ENCODE measurements at regions not wholly inside any gene's neighbourhood (a gene's known extent, or its start where the extent isn't known, plus 50 kb on each side); places are given as distances from the start of the nearest gene placed in this dataset.
"Not testable (repeated sequence)": the region's sequence is repeated elsewhere in the genome, so short reads cannot be mapped to it uniquely, and the experiment has no call there.

DNA sequence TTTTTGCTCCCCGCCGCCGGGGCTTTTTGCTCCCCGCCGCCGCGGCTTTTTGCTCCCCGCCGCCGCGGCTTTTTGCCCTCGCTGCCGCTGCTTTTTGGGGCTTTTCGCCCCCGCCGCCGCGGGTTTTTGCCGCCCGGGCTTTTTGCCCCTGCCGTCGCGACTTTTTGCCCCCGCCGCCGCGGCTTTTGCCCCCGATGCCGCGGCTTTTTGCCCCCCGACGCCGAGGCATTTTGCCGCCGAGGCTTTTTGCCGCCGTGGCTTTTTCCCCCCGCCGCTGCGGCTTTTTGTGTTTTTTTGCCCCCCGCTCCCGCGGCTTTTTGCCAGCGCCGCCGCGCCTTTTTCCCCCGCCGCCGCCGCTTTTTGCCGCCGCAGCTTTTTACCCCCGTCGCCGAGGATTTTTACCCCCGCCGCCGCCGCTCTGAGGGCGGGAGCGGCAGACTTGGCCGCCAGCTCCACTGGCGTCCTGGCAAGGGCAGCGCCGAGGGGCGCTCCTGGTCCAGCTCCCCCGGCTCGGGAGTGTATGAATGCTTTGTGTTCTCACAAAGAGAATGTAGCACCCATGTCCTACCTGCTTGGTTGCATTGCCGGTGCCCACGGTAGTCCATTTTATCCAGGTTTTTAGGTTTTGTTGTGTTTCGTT lies 151.7 kb downstream of the KCNJ18 start:
- Histone ChIP-seq H4K12ac (ENCODE audit: low read depth, low read length) (no peak overlapping the region), H2AK5ac (ENCODE audit: low read length) (no peak overlapping the region), H2BK5ac (ENCODE audit: low read depth, low read length, poor library complexity) (no peak overlapping the region), H3K36me3 (ENCODE audit: control insufficient read depth in 1 of 2, insufficient read depth in 2 of 2, low read length in 2 of 2) (peaks cover 0 to 1% of the 10 kb centered on the region in 2 experiments), H3K4me3 (ENCODE audit: low read depth, low read length) (no peak overlapping the region), H3K27me3 (ENCODE audit: insufficient read depth, low read length) (no peaks in the 10 kb centered on the region), H3K4ac (ENCODE audit: low read depth, low read length) (no peak overlapping the region), H3K9ac (ENCODE audit: low read length) (no peak overlapping the region), H3K9me3 (ENCODE audit: insufficient read depth, low read depth, low read length) (peaks cover 15% of the 10 kb centered on the region), H3K14ac (ENCODE audit: low read length) (no peak overlapping the region), H3K79me1 (ENCODE audit: low read length) (no peaks in the 10 kb centered on the region), H2BK12ac (ENCODE audit: low read length) (no peak overlapping the region), H4K91ac (ENCODE audit: low read depth, low read length) (no peak overlapping the region), H3K18ac (ENCODE audit: low read length) (no peak overlapping the region), H3K79me2 (ENCODE audit: control insufficient read depth, insufficient read depth, low read length, poor library complexity) (no peaks in the 10 kb centered on the region), H2BK120ac (ENCODE audit: insufficient read depth, low read length, poor library complexity) (no peak overlapping the region), H4K8ac (ENCODE audit: low read depth, low read length) (no peak overlapping the region), H2AFZ (ENCODE audit: insufficient read depth, low read length, poor library complexity) (no peak overlapping the region), H3K23ac (ENCODE audit: low read length) (no peak overlapping the region), H3K27ac (ENCODE audit: low read depth, low read length) (no peak overlapping the region), H3K4me1 (ENCODE audit: control insufficient read depth in 1 of 2, insufficient read depth in 2 of 2, low read length in 2 of 2) (no peaks in the 10 kb centered on the region), H3K4me2 (ENCODE audit: low read length) (no peak overlapping the region)
- no CpG with 5 or more reads among the region's 72 CpGs for WGBS (ENCODE audit: extremely low coverage, insufficient coverage, insufficient read length)
- no peak for DNase-seq

DNA sequence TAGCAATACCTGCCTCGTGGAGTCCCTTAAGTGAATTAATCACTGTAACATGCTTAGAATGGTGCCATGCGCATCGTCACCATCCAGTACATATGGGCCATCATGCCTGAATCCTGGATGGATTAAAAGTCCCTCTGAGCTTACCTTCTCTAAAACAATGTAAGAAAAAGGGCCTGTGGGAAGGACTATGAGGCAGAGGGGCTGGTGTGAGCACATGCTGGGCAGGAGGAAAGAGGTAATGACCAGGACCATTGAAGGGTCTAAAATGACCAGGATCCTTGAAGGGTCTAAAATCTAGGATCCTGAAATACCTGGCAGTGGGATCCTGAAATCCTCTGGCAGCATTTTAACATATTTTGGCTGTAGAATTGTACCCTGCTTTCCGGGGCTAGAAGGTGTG lies 156.2 kb downstream of the KCNJ18 start:
- not testable (repeated sequence) for H3K4me2 ChIP-seq (ENCODE audit: low read length); H3K23ac ChIP-seq (ENCODE audit: low read length); H2BK120ac ChIP-seq (ENCODE audit: insufficient read depth, low read length, poor library complexity); H3K4me3 ChIP-seq (ENCODE audit: low read depth, low read length); H3K27ac ChIP-seq (ENCODE audit: low read depth, low read length); H3K18ac ChIP-seq (ENCODE audit: low read length); H3K27me3 ChIP-seq (ENCODE audit: insufficient read depth, low read length); H3K79me2 ChIP-seq (ENCODE audit: control insufficient read depth, insufficient read depth, low read length, poor library complexity); H3K36me3 ChIP-seq (ENCODE audit: control insufficient read depth in 1 of 2, insufficient read depth in 2 of 2, low read length in 2 of 2); H3K9ac ChIP-seq (ENCODE audit: low read length); H4K8ac ChIP-seq (ENCODE audit: low read depth, low read length); H2AK5ac ChIP-seq (ENCODE audit: low read length); H2AFZ ChIP-seq (ENCODE audit: insufficient read depth, low read length, poor library complexity); H4K12ac ChIP-seq (ENCODE audit: low read depth, low read length); H3K4me1 ChIP-seq (ENCODE audit: control insufficient read depth in 1 of 2, insufficient read depth in 2 of 2, low read length in 2 of 2); H2BK5ac ChIP-seq (ENCODE audit: low read depth, low read length, poor library complexity); DNase-seq; H3K14ac ChIP-seq (ENCODE audit: low read length); H4K91ac ChIP-seq (ENCODE audit: low read depth, low read length); H2BK12ac ChIP-seq (ENCODE audit: low read length); H3K79me1 ChIP-seq (ENCODE audit: low read length); H3K4ac ChIP-seq (ENCODE audit: low read depth, low read length)
- WGBS (ENCODE audit: extremely low coverage, insufficient coverage, insufficient read length) = no CpG with 5 or more reads among the region's 4 CpGs
- peaks cover 18% of the 10 kb centered on the region for H3K9me3 ChIP-seq (ENCODE audit: insufficient read depth, low read depth, low read length)

DNA sequence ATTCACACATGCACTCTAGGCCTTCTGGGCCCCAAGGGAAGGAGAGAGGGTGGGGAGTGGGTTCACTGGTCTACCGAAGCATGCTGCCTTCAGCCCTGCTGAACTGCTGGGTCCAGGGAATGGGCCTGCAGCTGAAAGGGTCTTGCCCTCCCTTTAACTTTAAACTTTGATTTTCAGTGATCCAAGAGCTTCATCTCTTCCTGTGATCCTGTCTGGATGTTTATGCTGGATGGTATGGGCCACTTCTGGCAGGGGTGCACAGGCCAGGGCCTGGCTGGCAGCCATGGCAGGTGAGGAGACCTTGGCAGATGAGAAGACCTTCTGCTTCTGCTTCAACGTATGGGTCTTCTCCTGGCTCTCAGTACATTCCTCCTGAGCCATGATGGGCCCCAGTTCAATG lies 156.7 kb downstream of the KCNJ18 start:
- H3K14ac ChIP-seq (ENCODE audit: low read length); H2AFZ ChIP-seq (ENCODE audit: insufficient read depth, low read length, poor library complexity); H3K18ac ChIP-seq (ENCODE audit: low read length); H2AK5ac ChIP-seq (ENCODE audit: low read length); H2BK12ac ChIP-seq (ENCODE audit: low read length); H2BK5ac ChIP-seq (ENCODE audit: low read depth, low read length, poor library complexity); H3K4ac ChIP-seq (ENCODE audit: low read depth, low read length); H3K4me3 ChIP-seq (ENCODE audit: low read depth, low read length); H2BK120ac ChIP-seq (ENCODE audit: insufficient read depth, low read length, poor library complexity); H4K12ac ChIP-seq (ENCODE audit: low read depth, low read length); H3K4me2 ChIP-seq (ENCODE audit: low read length); H3K4me1 ChIP-seq (ENCODE audit: control insufficient read depth in 1 of 2, insufficient read depth in 2 of 2, low read length in 2 of 2); H3K23ac ChIP-seq (ENCODE audit: low read length); H3K27ac ChIP-seq (ENCODE audit: low read depth, low read length); H4K8ac ChIP-seq (ENCODE audit: low read depth, low read length); H3K79me1 ChIP-seq (ENCODE audit: low read length); DNase-seq; H3K79me2 ChIP-seq (ENCODE audit: control insufficient read depth, insufficient read depth, low read length, poor library complexity); H3K9ac ChIP-seq (ENCODE audit: low read length); H3K27me3 ChIP-seq (ENCODE audit: insufficient read depth, low read length); H4K91ac ChIP-seq (ENCODE audit: low read depth, low read length); H3K36me3 ChIP-seq (ENCODE audit: control insufficient read depth in 1 of 2, insufficient read depth in 2 of 2, low read length in 2 of 2): not testable (repeated sequence)
- no CpG with 5 or more reads among the region's 2 CpGs for WGBS (ENCODE audit: extremely low coverage, insufficient coverage, insufficient read length)
- peaks cover 15% of the 10 kb centered on the region for H3K9me3 ChIP-seq (ENCODE audit: insufficient read depth, low read depth, low read length)

DNA sequence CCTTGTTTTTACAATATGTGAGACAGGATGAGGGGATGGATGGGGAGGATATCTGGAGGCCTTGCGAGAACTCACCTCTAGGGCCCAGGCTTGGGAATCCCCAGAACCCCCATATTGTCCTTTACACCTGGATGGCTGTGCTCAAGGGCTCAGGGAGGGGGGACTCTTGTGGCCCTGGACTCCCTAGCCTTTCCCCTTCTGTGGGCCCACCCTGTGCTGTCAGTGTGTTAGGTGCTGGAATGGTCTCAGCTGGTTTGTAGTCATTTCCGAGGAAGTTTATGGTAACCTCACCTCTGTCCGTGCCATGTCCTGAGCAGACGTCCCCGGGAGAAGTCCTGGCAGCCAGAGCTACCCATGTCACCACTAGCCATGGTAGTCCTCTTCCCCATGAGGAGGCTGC lies 158.3 kb downstream of the KCNJ18 start:
- not testable (repeated sequence) for H3K18ac ChIP-seq (ENCODE audit: low read length); H3K27ac ChIP-seq (ENCODE audit: low read depth, low read length); H4K8ac ChIP-seq (ENCODE audit: low read depth, low read length); H2BK120ac ChIP-seq (ENCODE audit: insufficient read depth, low read length, poor library complexity); H3K79me1 ChIP-seq (ENCODE audit: low read length); H3K79me2 ChIP-seq (ENCODE audit: control insufficient read depth, insufficient read depth, low read length, poor library complexity); H2AFZ ChIP-seq (ENCODE audit: insufficient read depth, low read length, poor library complexity); H3K14ac ChIP-seq (ENCODE audit: low read length); H2BK12ac ChIP-seq (ENCODE audit: low read length); H3K4me3 ChIP-seq (ENCODE audit: low read depth, low read length); H3K23ac ChIP-seq (ENCODE audit: low read length); H2BK5ac ChIP-seq (ENCODE audit: low read depth, low read length, poor library complexity); H4K12ac ChIP-seq (ENCODE audit: low read depth, low read length); H3K4me2 ChIP-seq (ENCODE audit: low read length); H3K27me3 ChIP-seq (ENCODE audit: insufficient read depth, low read length); H3K4me1 ChIP-seq (ENCODE audit: control insufficient read depth in 1 of 2, insufficient read depth in 2 of 2, low read length in 2 of 2); H3K4ac ChIP-seq (ENCODE audit: low read depth, low read length); DNase-seq; H2AK5ac ChIP-seq (ENCODE audit: low read length); H3K9ac ChIP-seq (ENCODE audit: low read length); H3K36me3 ChIP-seq (ENCODE audit: control insufficient read depth in 1 of 2, insufficient read depth in 2 of 2, low read length in 2 of 2); H4K91ac ChIP-seq (ENCODE audit: low read depth, low read length)
- H3K9me3 ChIP-seq (ENCODE audit: insufficient read depth, low read depth, low read length) = peaks cover 12% of the 10 kb centered on the region
- no CpG with 5 or more reads among the region's 5 CpGs for WGBS (ENCODE audit: extremely low coverage, insufficient coverage, insufficient read length)
